ENCODE measurements at regions not wholly inside any gene's neighbourhood (a gene's known extent, or its start where the extent isn't known, plus 50 kb on each side); places are given as distances from the start of the nearest gene placed in this dataset.

GRCh38 chr13:60720590-60720989 is 323.6 kb downstream of the TDRD3 start:
- no peak for DNase-seq
- Histone ChIP-seq H3K4me1 (no peaks in the 10 kb centered on the region), H3K4me3 (no peak overlapping the region), H3K9me3 (no peaks in the 10 kb centered on the region), H3K36me3 (no peaks in the 10 kb centered on the region), H3K27me3 (no peaks in the 10 kb centered on the region), H3K27ac (no peak overlapping the region)
- TF ChIP-seq CTCF (IDR thresholded peaks at IDR 0.05) (no peak), POLR2A (IDR thresholded peaks at IDR 0.05) (no peak)
- 83 to 86% methylated on average over 3 of the region's 3 CpGs for WGBS, 2 donors
- intact Hi-C loops (cut with DNase I), result no loop called here

- WGBS, 2 donors, result 72 to 100% methylated on average over 2 of the region's 2 CpGs
- intact Hi-C loops (cut with DNase I), result no loop called here
- no peak for DNase-seq
Observed at GRCh38 chr13:60716313-60716712, 319.3 kb downstream of the TDRD3 start.

GRCh38 chr13:60707878-60708277 is 310.9 kb downstream of the TDRD3 start:
- no peak for TF ChIP-seq CTCF (IDR thresholded peaks at IDR 0.05)
- Histone ChIP-seq H3K27me3 (no peaks in the 10 kb centered on the region), H3K4me3 (no peak overlapping the region), H3K36me3 (no peaks in the 10 kb centered on the region), H3K9me3 (no peaks in the 10 kb centered on the region), H3K27ac (no peak overlapping the region), H3K4me1 (no peaks in the 10 kb centered on the region)
- DNase-seq, result no peak
- intact Hi-C loops (cut with DNase I), result no loop called here

More at GRCh38 chr13:60716313-60716712, 319.3 kb downstream of the TDRD3 start:
- H3K4me1 ChIP-seq, result no peaks in the 10 kb centered on the region
- H3K27ac ChIP-seq, result no peak overlapping the region
- TF ChIP-seq POLR2A (IDR thresholded peaks at IDR 0.05) (no peak), CTCF (IDR thresholded peaks at IDR 0.05) (no peak)
- no peaks in the 10 kb centered on the region for H3K9me3 ChIP-seq
- H3K36me3 ChIP-seq, result no peaks in the 10 kb centered on the region
- no peaks in the 10 kb centered on the region for H3K27me3 ChIP-seq
- H3K4me3 ChIP-seq, result no peak overlapping the region

GRCh38 chr13:60701895-60702294 is 304.9 kb downstream of the TDRD3 start:
- Histone ChIP-seq H3K27me3 (no peaks in the 10 kb centered on the region), H3K36me3 (no peaks in the 10 kb centered on the region), H3K4me3 (no peak overlapping the region), H3K9me3 (no peaks in the 10 kb centered on the region), H3K27ac (no peak overlapping the region), H3K4me1 (no peaks in the 10 kb centered on the region)
- TF ChIP-seq POLR2A (IDR thresholded peaks at IDR 0.05) (no peak), CTCF (IDR thresholded peaks at IDR 0.05) (no peak)
- intact Hi-C loops (cut with DNase I), result no loop called here
- no peak for DNase-seq
- WGBS, 2 donors, result 57 to 71% methylated on average over 3 of the region's 3 CpGs

GRCh38 chr13:60700994-60701393 is 304.0 kb downstream of the TDRD3 start:
- Histone ChIP-seq H3K9me3 (no peaks in the 10 kb centered on the region), H3K36me3 (no peaks in the 10 kb centered on the region), H3K4me1 (no peaks in the 10 kb centered on the region), H3K27ac (no peak overlapping the region), H3K4me3 (no peak overlapping the region), H3K27me3 (no peaks in the 10 kb centered on the region)
- 56 to 67% methylated on average over 4 of the region's 4 CpGs for WGBS, 2 donors
- intact Hi-C loops (cut with DNase I), result no loop called here
- no peak for DNase-seq
- TF ChIP-seq CTCF (IDR thresholded peaks at IDR 0.05), result no peak
- TF ChIP-seq POLR2A (IDR thresholded peaks at IDR 0.05), result no peak

Measured in esophagus squamous epithelium (tissue), 5 donors.